Natural killer cell (primary cell): ENCODE measurements at regions not wholly inside any gene's neighbourhood (a gene's known extent, or its start where the extent isn't known, plus 50 kb on each side); places are given as distances from the start of the nearest gene placed in this dataset.

Experiments
- ATAC-seq, 3 donors: fragments of 150-1000 bp in 2 of 3; fragments of 200-7000 bp in 1 of 3; cut with Tn5 transposase; 1 replicate in 1 of 3; 2 replicates in 2 of 3; pipeline ENCODE4 v1.10.0; 2021; ENCODE audit warnings: mild to moderate bottlenecking in 2 of 3, moderate library complexity in 2 of 3
- DNase-seq, 2 donors: peaks; one replicate each; pipeline versions ENCODE4 v3.0.0 to v3.0.0-alpha.2; 2013 to 2021; ENCODE audit warnings: mixed read lengths in 1 of 2
- H3K27ac ChIP-seq: one replicate; pipeline ENCODE4 v1.5.1; 2013; ENCODE audit warnings: mild to moderate bottlenecking, low read length
- H3K27me3 ChIP-seq: one replicate; pipeline ENCODE4 v1.6.1; 2013; ENCODE audit warnings: low read length; ENCODE audit not compliant: control insufficient read depth, insufficient read depth
- H3K36me3 ChIP-seq: one replicate; pipeline ENCODE4 v1.6.1; 2013; ENCODE audit warnings: low read length; ENCODE audit not compliant: control insufficient read depth, insufficient read depth
- H3K4me1 ChIP-seq: one replicate; pipeline ENCODE4 v1.6.1; 2013; ENCODE audit warnings: low read length; ENCODE audit not compliant: control insufficient read depth, insufficient read depth
- H3K4me3 ChIP-seq: one replicate; pipeline ENCODE4 v1.5.1; 2013; ENCODE audit warnings: low read length
- H3K9me3 ChIP-seq: one replicate; pipeline ENCODE4 v1.6.1; 2013; ENCODE audit warnings: low read length; ENCODE audit not compliant: control insufficient read depth, insufficient read depth
- H3K27ac Mint-ChIP-seq, 2 donors: one replicate each; pipeline ENCODE4 v1.8.0; 2022; ENCODE audit warnings: mild to moderate bottlenecking in 2 of 2, mixed read lengths in 2 of 2, moderate library complexity in 1 of 2
- H3K27me3 Mint-ChIP-seq, 2 donors: one replicate each; pipeline ENCODE4 v1.8.0; 2022; ENCODE audit warnings: low read depth in 2 of 2, mixed read lengths in 2 of 2
- H3K36me3 Mint-ChIP-seq: one replicate; pipeline ENCODE4 v1.8.0; 2022; ENCODE audit warnings: mixed read lengths
- H3K4me1 Mint-ChIP-seq, 2 donors: one replicate each; pipeline ENCODE4 v1.8.0; 2022; ENCODE audit warnings: mixed read lengths in 2 of 2
- H3K4me3 Mint-ChIP-seq: one replicate; pipeline ENCODE4 v1.8.0; 2022; ENCODE audit warnings: mild to moderate bottlenecking, moderate library complexity, mixed read lengths
- H3K9me3 Mint-ChIP-seq, 2 donors: one replicate each; pipeline ENCODE4 v1.8.0; 2022; ENCODE audit warnings: mixed read lengths in 2 of 2
- CTCF ChIP-seq: fragments of 200-600 bp; IDR thresholded peaks from one replicate; pipeline ENCODE4 v1.8.0; 2022; ENCODE audit warnings: antibody characterized with exemption
- WGBS: methylation state at CpG from one replicate; pipeline ENCODE4 v1.1.7; 2013; ENCODE audit warnings: missing lambda C conversion rate; ENCODE audit not compliant: insufficient coverage; 5-methylcytosine and 5-hydroxymethylcytosine counted together
- intact Hi-C: fragments of 100-400 bp; cut with micrococcal nuclease; formaldehyde crosslinking; loops from one replicate; pipeline ENCODE4 v1.14.2; 2022

DNA sequence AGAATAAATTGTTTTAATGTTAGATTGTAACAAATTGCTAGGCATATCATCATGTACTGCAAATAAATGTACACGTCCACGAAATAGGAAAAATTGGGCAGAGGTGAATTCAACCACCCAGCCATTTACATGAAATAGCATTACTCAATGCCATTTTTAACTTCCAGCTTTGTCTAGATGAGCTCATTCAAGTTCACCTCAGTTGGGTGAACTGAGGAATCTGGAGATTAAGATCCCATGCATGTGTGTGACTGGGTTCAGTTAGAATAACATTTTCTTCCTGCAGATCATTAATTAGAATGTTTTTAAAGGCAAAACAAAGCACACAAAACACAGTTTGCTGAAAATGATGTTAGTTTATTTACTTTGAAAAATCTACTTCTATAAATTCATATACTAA is 767.8 kb upstream of the GOLIM4 start:
- intact Hi-C loops = no loop called here
- DNase-seq (no peak), ATAC-seq (no peak)
- H3K9me3 Mint-ChIP-seq = peaks cover 0 to 4% of the 10 kb centered on the region in 2 donors
- Histone ChIP-seq H3K9me3 (no peaks in the 10 kb centered on the region), H3K36me3 (no peaks in the 10 kb centered on the region), H3K4me1 (no peaks in the 10 kb centered on the region), H3K27ac (no peak overlapping the region), H3K4me3 (no peak overlapping the region), H3K27me3 (no peaks in the 10 kb centered on the region)
- no peaks in the 10 kb centered on the region for H3K27me3 Mint-ChIP-seq
- H3K27ac Mint-ChIP-seq = no peak overlapping the region
- TF ChIP-seq CTCF = no peak
- no peaks in the 10 kb centered on the region for H3K4me1 Mint-ChIP-seq
- WGBS = 77% methylated on average over 2 of the region's 2 CpGs
- no peak overlapping the region for H3K4me3 Mint-ChIP-seq
- no peaks in the 10 kb centered on the region for H3K36me3 Mint-ChIP-seq

DNA sequence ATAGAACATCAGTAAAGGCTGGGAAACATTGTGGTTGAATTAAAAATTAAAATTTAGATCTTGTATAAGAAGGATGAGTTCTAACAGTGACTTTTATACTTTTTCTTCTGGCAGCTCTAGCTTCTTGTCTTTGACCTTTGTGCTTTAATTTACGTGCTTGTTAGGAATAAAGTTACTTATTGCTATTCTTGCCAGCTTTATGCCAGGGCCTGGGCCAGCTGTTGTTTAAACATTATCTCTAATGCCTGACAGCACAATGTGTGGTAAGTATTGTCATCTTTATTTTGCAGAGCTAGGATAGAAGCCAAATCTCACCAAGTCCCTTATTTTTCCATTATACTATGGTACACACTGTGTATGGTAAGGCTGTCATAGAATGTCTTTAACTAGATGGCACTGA is 766.7 kb upstream of the GOLIM4 start:
- Mint-ChIP-seq H3K9me3 (peaks cover 0 to 4% of the 10 kb centered on the region in 2 donors), H3K4me3 (no peak overlapping the region), H3K4me1 (no peaks in the 10 kb centered on the region), H3K27ac (no peak overlapping the region), H3K36me3 (no peaks in the 10 kb centered on the region), H3K27me3 (no peaks in the 10 kb centered on the region)
- Histone ChIP-seq H3K4me1 (no peaks in the 10 kb centered on the region), H3K36me3 (no peaks in the 10 kb centered on the region), H3K27ac (no peak overlapping the region), H3K4me3 (no peak overlapping the region), H3K27me3 (no peaks in the 10 kb centered on the region), H3K9me3 (no peaks in the 10 kb centered on the region)
- WGBS = 64% methylated on average over 1 of the region's 1 CpG
- no peak for DNase-seq
- intact Hi-C loops = no loop called here
- no peak for ATAC-seq
- no peak for TF ChIP-seq CTCF

DNA sequence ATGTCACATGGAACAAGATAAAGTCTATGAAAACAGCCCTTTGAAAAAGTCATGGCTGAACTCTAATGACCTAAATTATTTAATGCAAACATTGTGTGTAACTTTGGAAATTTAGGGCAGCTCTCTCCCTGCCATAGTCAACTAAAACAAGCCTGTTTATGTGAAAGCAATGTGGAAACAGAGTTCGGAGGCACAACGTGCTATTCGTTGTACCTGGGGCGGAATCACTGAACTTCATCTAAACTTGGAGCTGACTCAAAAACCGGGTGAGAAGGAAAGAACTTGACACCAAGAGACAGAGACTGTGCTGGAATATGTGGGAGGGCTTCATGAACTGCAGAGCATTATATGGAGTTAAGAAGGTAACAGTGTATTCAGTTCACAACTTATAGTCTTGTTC is 764.9 kb upstream of the GOLIM4 start:
- Mint-ChIP-seq H3K27ac (no peak overlapping the region), H3K27me3 (no peaks in the 10 kb centered on the region), H3K4me1 (no peaks in the 10 kb centered on the region), H3K9me3 (peaks cover 0 to 4% of the 10 kb centered on the region in 2 donors), H3K36me3 (no peaks in the 10 kb centered on the region), H3K4me3 (no peak overlapping the region)
- H3K27ac ChIP-seq = no peak overlapping the region
- no peaks in the 10 kb centered on the region for H3K4me1 ChIP-seq
- ATAC-seq = no peak
- H3K36me3 ChIP-seq = no peaks in the 10 kb centered on the region
- WGBS = 93% methylated on average over 5 of the region's 5 CpGs
- H3K9me3 ChIP-seq = peaks cover 3% of the 10 kb centered on the region
- no peak for TF ChIP-seq CTCF
- DNase-seq = no peak
- intact Hi-C loops = no loop called here
- H3K27me3 ChIP-seq = no peaks in the 10 kb centered on the region
- no peak overlapping the region for H3K4me3 ChIP-seq

DNA sequence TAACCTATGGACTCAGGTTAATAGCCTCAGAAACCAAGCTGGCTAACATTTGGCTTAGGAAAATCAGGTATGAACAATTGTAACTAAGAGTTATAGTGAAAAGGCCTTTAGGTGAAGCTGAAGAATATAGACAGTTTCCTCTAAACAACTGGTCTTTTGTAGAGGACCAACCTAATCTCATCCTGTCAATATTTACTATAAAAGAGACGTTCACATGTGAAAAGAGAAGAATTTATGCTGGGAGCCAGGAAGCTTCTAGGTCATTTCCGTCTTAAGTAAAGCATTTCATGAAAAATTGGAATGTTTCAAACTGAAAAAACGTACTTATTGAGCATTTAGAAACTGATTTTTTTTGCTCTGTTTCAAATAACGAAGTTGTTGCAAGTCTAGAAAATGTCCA is 764.3 kb upstream of the GOLIM4 start:
- TF ChIP-seq CTCF = no peak
- H3K9me3 ChIP-seq = peaks cover 3% of the 10 kb centered on the region
- DNase-seq = no peak
- Mint-ChIP-seq H3K27ac (no peak overlapping the region), H3K4me1 (no peaks in the 10 kb centered on the region), H3K36me3 (no peaks in the 10 kb centered on the region), H3K9me3 (peaks cover 4 to 6% of the 10 kb centered on the region in 2 donors), H3K4me3 (no peak overlapping the region), H3K27me3 (no peaks in the 10 kb centered on the region)
- no peaks in the 10 kb centered on the region for H3K27me3 ChIP-seq
- no peaks in the 10 kb centered on the region for H3K4me1 ChIP-seq
- H3K36me3 ChIP-seq = no peaks in the 10 kb centered on the region
- no peak overlapping the region for H3K4me3 ChIP-seq
- no peak for ATAC-seq
- intact Hi-C loops = no loop called here
- H3K27ac ChIP-seq = no peak overlapping the region
- WGBS = 75% methylated on average over 3 of the region's 4 CpGs
